ENCODE measurements at regions not wholly inside any gene's neighbourhood (a gene's known extent, or its start where the extent isn't known, plus 50 kb on each side); places are given as distances from the start of the nearest gene placed in this dataset.
A peak's percentile ranks its signal among the peaks of the same experiment; 100 is the strongest.

- DNase-seq (ENCODE audit: low read depth in 2 of 3, low spot score in 2 of 3) = no peak
Measured at GRCh38 chr13:73729046-73729445, 405.2 kb downstream of the KLF12 start.

- DNase-seq (ENCODE audit: low read depth in 2 of 3, low spot score in 2 of 3) = no peak
Measured at GRCh38 chr13:73722120-73722519, 412.1 kb downstream of the KLF12 start.

- DNase-seq (ENCODE audit: low read depth in 2 of 3, low spot score in 2 of 3) = no peak
Measured at GRCh38 chr13:73721571-73721970, 412.6 kb downstream of the KLF12 start.

- DNase-seq (ENCODE audit: low read depth in 2 of 3, low spot score in 2 of 3) = no peak
Measured at GRCh38 chr13:73720216-73720840, 413.9 kb downstream of the KLF12 start.

GRCh38 chr13:73718246-73718645, 416.0 kb downstream of the KLF12 start:
- DNase-seq (ENCODE audit: low read depth in 2 of 3, low spot score in 2 of 3) = no peak

GRCh38 chr13:73717632-73718031, 416.6 kb downstream of the KLF12 start:
- peak in 1 of 3 donors; percentile 42 for DNase-seq (ENCODE audit: low read depth in 2 of 3, low spot score in 2 of 3)

- DNase-seq (ENCODE audit: low read depth in 2 of 3, low spot score in 2 of 3) = peak in 1 of 3 donors; percentile 18
Measured at GRCh38 chr13:73715911-73716510, 418.2 kb downstream of the KLF12 start.

GRCh38 chr13:73715114-73715910, 418.9 kb downstream of the KLF12 start:
- DNase-seq (ENCODE audit: low read depth in 2 of 3, low spot score in 2 of 3) = peak in 2 of 3 donors; percentile 22 to 32

- DNase-seq (ENCODE audit: low read depth in 2 of 3, low spot score in 2 of 3) = no peak
Measured at GRCh38 chr13:73714522-73714921, 419.7 kb downstream of the KLF12 start.

- DNase-seq (ENCODE audit: low read depth in 2 of 3, low spot score in 2 of 3) = peak in 2 of 3 donors; percentile 65 to 89
Measured at GRCh38 chr13:73708393-73708985, 425.7 kb downstream of the KLF12 start.

GRCh38 chr13:73704587-73704986, 429.6 kb downstream of the KLF12 start:
- DNase-seq (ENCODE audit: low read depth in 2 of 3, low spot score in 2 of 3) = no peak

GRCh38 chr13:73703606-73704005, 430.6 kb downstream of the KLF12 start:
- no peak for DNase-seq (ENCODE audit: low read depth in 2 of 3, low spot score in 2 of 3)

GRCh38 chr13:73702419-73703071, 431.7 kb downstream of the KLF12 start:
- DNase-seq (ENCODE audit: low read depth in 2 of 3, low spot score in 2 of 3) = peak in 1 of 3 donors; percentile 32

GRCh38 chr13:73701160-73701559, 433.0 kb downstream of the KLF12 start:
- DNase-seq (ENCODE audit: low read depth in 2 of 3, low spot score in 2 of 3) = no peak

- DNase-seq (ENCODE audit: low read depth in 2 of 3, low spot score in 2 of 3) = no peak
Measured at GRCh38 chr13:73698859-73699258, 435.3 kb downstream of the KLF12 start.

GRCh38 chr13:73697166-73697565, 437.0 kb downstream of the KLF12 start:
- no peak for DNase-seq (ENCODE audit: low read depth in 2 of 3, low spot score in 2 of 3)

GRCh38 chr13:73696713-73697112, 437.5 kb downstream of the KLF12 start:
- DNase-seq (ENCODE audit: low read depth in 2 of 3, low spot score in 2 of 3) = no peak

GRCh38 chr13:73696271-73696670, 437.9 kb downstream of the KLF12 start:
- DNase-seq (ENCODE audit: low read depth in 2 of 3, low spot score in 2 of 3) = no peak

GRCh38 chr13:73695325-73695724, 438.9 kb downstream of the KLF12 start:
- DNase-seq (ENCODE audit: low read depth in 2 of 3, low spot score in 2 of 3) = no peak

GRCh38 chr13:73693215-73693614, 441.0 kb downstream of the KLF12 start:
- DNase-seq (ENCODE audit: low read depth in 2 of 3, low spot score in 2 of 3) = no peak

GRCh38 chr13:73691891-73692290, 442.3 kb downstream of the KLF12 start:
- DNase-seq (ENCODE audit: low read depth in 2 of 3, low spot score in 2 of 3) = no peak
